ENCODE measurements at regions not wholly inside any gene's neighbourhood (a gene's known extent, or its start where the extent isn't known, plus 50 kb on each side); places are given as distances from the start of the nearest gene placed in this dataset.

GRCh38 chr18:75158465-75159237 is 50.3 kb downstream of the PTGR3 start:
- no peak overlapping the region for H3K4me3 Mint-ChIP-seq (ENCODE audit: unreplicated experiment)
- no peak overlapping the region for H3K27ac Mint-ChIP-seq (ENCODE audit: unreplicated experiment)
- H3K27me3 Mint-ChIP-seq (ENCODE audit: unreplicated experiment) = peaks cover 7% of the 10 kb centered on the region
- no peaks in the 10 kb centered on the region for H3K36me3 Mint-ChIP-seq (ENCODE audit: low read depth, unreplicated experiment)
- DNase-seq (ENCODE audit: low spot score) = no peak
- no peak for TF ChIP-seq CTCF (IDR thresholded peaks at IDR 0.05; ENCODE audit: unreplicated experiment)
- no peaks in the 10 kb centered on the region for H3K9me3 Mint-ChIP-seq (ENCODE audit: unreplicated experiment)
- peaks cover 4% of the 10 kb centered on the region for H3K4me1 Mint-ChIP-seq (ENCODE audit: unreplicated experiment)

GRCh38 chr18:75157851-75158250 is 51.1 kb downstream of the PTGR3 start:
- Mint-ChIP-seq H3K4me3 (ENCODE audit: unreplicated experiment) (no peak overlapping the region), H3K27me3 (ENCODE audit: unreplicated experiment) (peaks cover 7% of the 10 kb centered on the region), H3K27ac (ENCODE audit: unreplicated experiment) (no peak overlapping the region), H3K36me3 (ENCODE audit: low read depth, unreplicated experiment) (no peaks in the 10 kb centered on the region), H3K4me1 (ENCODE audit: unreplicated experiment) (peaks cover 4% of the 10 kb centered on the region), H3K9me3 (ENCODE audit: unreplicated experiment) (no peaks in the 10 kb centered on the region)
- no peak for DNase-seq (ENCODE audit: low spot score)
- no peak for TF ChIP-seq CTCF (IDR thresholded peaks at IDR 0.05; ENCODE audit: unreplicated experiment)

- Mint-ChIP-seq H3K36me3 (ENCODE audit: low read depth, unreplicated experiment) (no peaks in the 10 kb centered on the region), H3K4me3 (ENCODE audit: unreplicated experiment) (no peak overlapping the region), H3K4me1 (ENCODE audit: unreplicated experiment) (peaks cover 4% of the 10 kb centered on the region), H3K27ac (ENCODE audit: unreplicated experiment) (no peak overlapping the region), H3K27me3 (ENCODE audit: unreplicated experiment) (peaks cover 7% of the 10 kb centered on the region), H3K9me3 (ENCODE audit: unreplicated experiment) (no peaks in the 10 kb centered on the region)
- DNase-seq (ENCODE audit: low spot score) = no peak
- TF ChIP-seq CTCF (IDR thresholded peaks at IDR 0.05; ENCODE audit: unreplicated experiment) = no peak
These were observed 51.6 kb downstream of the PTGR3 start for GRCh38 chr18:75157381-75157780.

- H3K27me3 Mint-ChIP-seq (ENCODE audit: unreplicated experiment) = peaks cover 7% of the 10 kb centered on the region
These were observed 52.1 kb downstream of the PTGR3 start for GRCh38 chr18:75156831-75157230.

More at GRCh38 chr18:75156831-75157230, 52.1 kb downstream of the PTGR3 start:
- Mint-ChIP-seq H3K27ac (ENCODE audit: unreplicated experiment) (no peak overlapping the region), H3K4me1 (ENCODE audit: unreplicated experiment) (peaks cover 4% of the 10 kb centered on the region), H3K36me3 (ENCODE audit: low read depth, unreplicated experiment) (no peaks in the 10 kb centered on the region), H3K4me3 (ENCODE audit: unreplicated experiment) (no peak overlapping the region), H3K9me3 (ENCODE audit: unreplicated experiment) (no peaks in the 10 kb centered on the region)
- TF ChIP-seq CTCF (IDR thresholded peaks at IDR 0.05; ENCODE audit: unreplicated experiment) = no peak
- DNase-seq (ENCODE audit: low spot score) = no peak
